Mesendoderm (in vitro differentiated cells): ENCODE measurements at regions not wholly inside any gene's neighbourhood (a gene's known extent, or its start where the extent isn't known, plus 50 kb on each side); places are given as distances from the start of the nearest gene placed in this dataset.
"Not testable (repeated sequence)": the region's sequence is repeated elsewhere in the genome, so short reads cannot be mapped to it uniquely, and the experiment has no call there.

Experiments used
- DNase-seq: peaks from one replicate; pipeline ENCODE4 v3.0.0; 2013
- H2AK5ac ChIP-seq: 2 replicates; pipeline ENCODE4 v1.6.1; 2013; ENCODE audit warnings: low read length, inconsistent platforms
- H2BK120ac ChIP-seq: 2 replicates; pipeline ENCODE4 v1.6.1; 2013; ENCODE audit warnings: low read depth, mild to moderate bottlenecking, low read length, moderate library complexity, mixed read lengths
- H2BK15ac ChIP-seq: replicated peaks from 2 replicates; pipeline ENCODE4 v1.6.1; 2013; ENCODE audit warnings: low read depth, mild to moderate bottlenecking, moderate library complexity
- H2BK5ac ChIP-seq: 2 replicates; pipeline ENCODE4 v1.6.1; 2013; ENCODE audit warnings: low read length, inconsistent platforms
- H3K18ac ChIP-seq: 2 replicates; pipeline ENCODE4 v1.6.1; 2013; ENCODE audit warnings: mild to moderate bottlenecking, low read length, mixed read lengths
- H3K23ac ChIP-seq: one replicate; pipeline ENCODE4 v1.6.1; 2013; ENCODE audit warnings: low read length
- H3K27ac ChIP-seq: 2 replicates; pipeline ENCODE4 v1.5.1; 2013; ENCODE audit warnings: low read depth, mild to moderate bottlenecking, inconsistent platforms, low read length, moderate library complexity
- H3K27me3 ChIP-seq: 2 replicates; pipeline ENCODE4 v1.6.1; 2013; ENCODE audit warnings: low read length, control low read depth, mild to moderate bottlenecking, inconsistent platforms; ENCODE audit not compliant: insufficient read depth, poor library complexity
- H3K36me3 ChIP-seq: 2 replicates; pipeline ENCODE4 v1.6.1; 2013; ENCODE audit warnings: low read length, inconsistent platforms; ENCODE audit not compliant: control insufficient read depth, insufficient read depth
- H3K4ac ChIP-seq: one replicate; pipeline ENCODE4 v1.6.1; 2013; ENCODE audit warnings: low read depth, mild to moderate bottlenecking, low read length, moderate library complexity
- H3K4me1 ChIP-seq: 2 replicates; pipeline ENCODE4 v1.6.1; 2013; ENCODE audit warnings: low read depth, low read length, inconsistent platforms; ENCODE audit not compliant: control insufficient read depth
- H3K4me2 ChIP-seq: 2 replicates; pipeline ENCODE4 v1.6.1; 2013; ENCODE audit warnings: low read length
- H3K4me3 ChIP-seq: 2 replicates; pipeline ENCODE4 v1.5.1; 2013; ENCODE audit warnings: mild to moderate bottlenecking, low read length
- H3K56ac ChIP-seq: one replicate; pipeline ENCODE4 v1.6.1; 2013; ENCODE audit warnings: low read length
- H3K79me1 ChIP-seq: 2 replicates; pipeline ENCODE4 v1.6.1; 2013; ENCODE audit warnings: low read length, inconsistent platforms
- H3K79me2 ChIP-seq: 2 replicates; pipeline ENCODE4 v1.6.1; 2013; ENCODE audit warnings: mild to moderate bottlenecking, low read length; ENCODE audit not compliant: control insufficient read depth, insufficient read depth
- H3K9ac ChIP-seq: 2 replicates; pipeline ENCODE4 v1.6.1; 2013; ENCODE audit warnings: low read length, inconsistent platforms
- H4K5ac ChIP-seq: one replicate; pipeline ENCODE4 v1.6.1; 2013; ENCODE audit warnings: low read length
- H4K8ac ChIP-seq: one replicate; pipeline ENCODE4 v1.6.1; 2013; ENCODE audit warnings: low read depth, mild to moderate bottlenecking, control low read depth, low read length, moderate library complexity
- WGBS: extraction: QIAGEN DNeasy Blood & Tissue Kit; methylation state at CpG from one replicate; pipeline ENCODE4 v1.1.7; 2013; ENCODE audit warnings: low lambda C conversion rate, missing lambda C conversion rate; ENCODE audit not compliant: insufficient coverage; ENCODE audit errors: extremely low coverage; 5-methylcytosine and 5-hydroxymethylcytosine counted together

DNA sequence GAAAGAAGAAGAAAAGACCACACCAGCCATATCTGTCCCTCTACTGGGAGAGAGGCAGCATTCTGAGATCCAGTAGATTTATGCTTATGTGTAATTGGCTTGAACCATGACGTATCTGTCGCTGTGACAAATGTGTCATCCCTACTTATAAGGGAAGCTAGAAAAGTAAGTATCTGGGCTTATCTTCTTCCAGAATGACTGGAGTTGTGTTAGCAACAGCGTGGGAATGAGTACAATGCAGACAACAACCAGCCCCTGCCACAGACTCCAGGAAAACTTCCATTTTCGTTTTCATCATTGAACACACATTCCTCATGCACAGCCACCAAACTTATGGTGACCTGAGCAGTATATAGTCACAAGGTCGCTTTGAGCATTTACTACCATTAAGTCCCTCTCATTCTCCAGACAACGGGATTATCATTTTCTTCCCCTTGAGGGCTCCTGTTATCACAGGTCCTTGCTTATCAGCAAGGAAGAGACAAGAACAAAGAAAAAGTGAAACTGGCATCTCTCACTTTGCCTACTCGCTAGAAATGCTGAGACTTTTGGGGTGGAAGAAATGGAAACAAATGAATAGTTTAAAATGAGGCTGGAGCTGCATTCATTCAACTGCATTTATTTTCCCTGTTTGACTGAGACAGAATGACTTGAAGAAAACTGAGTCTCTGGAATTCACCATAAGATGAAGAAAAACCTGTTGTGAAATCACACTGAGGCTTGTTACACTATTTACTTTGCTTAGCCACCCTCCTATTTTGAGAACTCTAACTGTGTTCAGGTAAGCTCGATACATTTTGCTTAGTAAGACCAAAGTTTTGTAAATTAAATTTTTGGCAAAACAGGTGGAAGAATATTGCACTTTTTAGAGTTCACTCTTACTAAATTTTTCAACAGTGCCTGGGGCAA is 149.3 kb upstream of the FOXQ1 start:
- no peak overlapping the region for H3K4me3 ChIP-seq
- H3K4me2 ChIP-seq, result no peak overlapping the region
- H3K18ac ChIP-seq, result no peak overlapping the region
- no peaks in the 10 kb centered on the region for H3K79me2 ChIP-seq
- no peak overlapping the region for H4K5ac ChIP-seq
- no peak overlapping the region for H3K56ac ChIP-seq
- no peak overlapping the region for H3K9ac ChIP-seq
- no peaks in the 10 kb centered on the region for H3K27me3 ChIP-seq
- H3K4me1 ChIP-seq, result peaks cover 6% of the 10 kb centered on the region
- H2BK15ac ChIP-seq, result no peak overlapping the region
- WGBS, result no CpG with 5 or more reads among the region's 8 CpGs
- H2BK5ac ChIP-seq, result no peak overlapping the region
- H3K23ac ChIP-seq, result no peak overlapping the region
- no peak overlapping the region for H3K27ac ChIP-seq
- H2BK120ac ChIP-seq, result no peak overlapping the region
- no peaks in the 10 kb centered on the region for H3K79me1 ChIP-seq
- DNase-seq, result peak; percentile 88
- no peak overlapping the region for H3K4ac ChIP-seq
- no peak overlapping the region for H4K8ac ChIP-seq
- H3K36me3 ChIP-seq, result no peaks in the 10 kb centered on the region
- no peak overlapping the region for H2AK5ac ChIP-seq

GRCh38 chr6:1156411-1156810 is 155.5 kb upstream of the FOXQ1 start:
- not testable (repeated sequence) for H3K79me1 ChIP-seq, H3K9ac ChIP-seq, H4K5ac ChIP-seq, H3K18ac ChIP-seq, H3K4ac ChIP-seq, H3K4me1 ChIP-seq, H2AK5ac ChIP-seq, H3K27ac ChIP-seq, H3K79me2 ChIP-seq, H3K36me3 ChIP-seq, H2BK120ac ChIP-seq, H2BK15ac ChIP-seq, H3K4me3 ChIP-seq, H2BK5ac ChIP-seq, H3K23ac ChIP-seq, H4K8ac ChIP-seq, H3K4me2 ChIP-seq, H3K27me3 ChIP-seq, H3K56ac ChIP-seq, DNase-seq
- WGBS, result no CpG with 5 or more reads among the region's 3 CpGs

- no peak overlapping the region for H2BK5ac ChIP-seq
- peak; percentile 14 for DNase-seq
- no peak overlapping the region for H2BK15ac ChIP-seq
- no peaks in the 10 kb centered on the region for H3K27me3 ChIP-seq
- no peaks in the 10 kb centered on the region for H3K79me2 ChIP-seq
- H2BK120ac ChIP-seq, result no peak overlapping the region
- no peak overlapping the region for H3K4me2 ChIP-seq
- H3K27ac ChIP-seq, result no peak overlapping the region
- H2AK5ac ChIP-seq, result no peak overlapping the region
- H3K4me1 ChIP-seq, result no peaks in the 10 kb centered on the region
- H3K79me1 ChIP-seq, result no peaks in the 10 kb centered on the region
- H3K4ac ChIP-seq, result no peak overlapping the region
- H3K4me3 ChIP-seq, result no peak overlapping the region
- no peak overlapping the region for H4K8ac ChIP-seq
- H3K23ac ChIP-seq, result no peak overlapping the region
- no peak overlapping the region for H3K56ac ChIP-seq
- H3K18ac ChIP-seq, result no peak overlapping the region
- no peaks in the 10 kb centered on the region for H3K36me3 ChIP-seq
- no peak overlapping the region for H3K9ac ChIP-seq
- no peak overlapping the region for H4K5ac ChIP-seq
Measured at GRCh38 chr6:1153696-1154245, 158.1 kb upstream of the FOXQ1 start.

DNA sequence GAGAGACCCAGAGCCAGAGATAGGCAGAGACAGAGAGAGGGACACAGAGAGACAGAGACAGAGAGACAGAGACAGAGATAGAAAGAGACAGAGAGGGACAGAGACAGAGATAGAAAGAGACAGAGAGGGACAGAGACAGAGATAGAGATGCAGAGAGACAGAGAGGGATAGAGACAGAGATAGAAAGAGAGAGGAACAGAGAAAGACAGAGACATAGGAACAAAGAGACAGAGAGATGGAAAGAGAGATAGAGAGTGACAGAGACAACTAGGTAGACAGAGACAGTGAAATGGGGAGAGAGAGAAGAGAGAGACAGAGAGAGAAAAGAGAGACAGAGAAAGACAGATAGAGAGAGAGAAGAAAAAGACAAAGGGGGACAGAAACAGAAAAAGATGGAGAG is 165.4 kb upstream of the FOXQ1 start:
- H3K23ac ChIP-seq, result no peak overlapping the region

DNA sequence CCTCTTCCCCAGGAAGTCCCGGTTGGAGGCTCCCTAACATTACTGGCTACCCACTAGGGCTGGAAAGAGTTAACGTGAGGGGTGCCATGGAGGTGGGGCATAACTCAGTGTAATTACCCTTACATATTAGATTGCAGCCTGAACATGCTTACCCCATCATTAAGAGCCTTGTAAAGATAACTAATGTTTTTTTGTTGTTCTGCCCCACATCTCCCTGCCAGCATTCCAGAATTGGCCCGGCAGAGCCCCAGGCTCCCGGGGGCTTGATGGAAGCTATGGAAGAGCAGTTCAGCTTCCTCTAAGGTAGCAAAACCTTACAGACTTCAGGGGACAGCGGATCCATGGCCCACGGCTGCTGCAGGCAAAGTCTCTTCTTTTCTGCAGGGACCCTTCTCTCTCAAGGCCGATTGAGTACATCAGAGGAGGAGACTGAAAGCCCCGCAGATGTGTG is 166.1 kb upstream of the FOXQ1 start:
- no peak for DNase-seq
- Histone ChIP-seq H3K27ac (no peak overlapping the region), H3K36me3 (no peaks in the 10 kb centered on the region), H2AK5ac (no peak overlapping the region), H2BK5ac (no peak overlapping the region), H3K27me3 (no peaks in the 10 kb centered on the region), H3K56ac (no peak overlapping the region), H3K4me2 (no peak overlapping the region), H2BK15ac (no peak overlapping the region), H3K4me3 (no peak overlapping the region), H4K8ac (no peak overlapping the region), H2BK120ac (no peak overlapping the region), H3K18ac (no peak overlapping the region), H4K5ac (no peak overlapping the region), H3K23ac (no peak overlapping the region), H3K4me1 (no peaks in the 10 kb centered on the region), H3K79me2 (no peaks in the 10 kb centered on the region), H3K9ac (no peak overlapping the region), H3K4ac (no peak overlapping the region), H3K79me1 (no peaks in the 10 kb centered on the region)
- WGBS, result no CpG with 5 or more reads among the region's 8 CpGs

More for the DNA sequence above, 165.4 kb upstream of the FOXQ1 start:
- no peaks in the 10 kb centered on the region for H3K79me1 ChIP-seq
- no peaks in the 10 kb centered on the region for H3K36me3 ChIP-seq
- no peak overlapping the region for H2BK15ac ChIP-seq
- H2BK120ac ChIP-seq, result no peak overlapping the region
- DNase-seq, result no peak
- no peak overlapping the region for H4K8ac ChIP-seq
- H3K79me2 ChIP-seq, result no peaks in the 10 kb centered on the region
- no peak overlapping the region for H3K4ac ChIP-seq
- no peak overlapping the region for H3K4me3 ChIP-seq
- H3K56ac ChIP-seq, result no peak overlapping the region
- no peak overlapping the region for H3K9ac ChIP-seq
- H3K4me2 ChIP-seq, result no peak overlapping the region
- no peak overlapping the region for H3K18ac ChIP-seq
- H3K27ac ChIP-seq, result no peak overlapping the region
- no peak overlapping the region for H4K5ac ChIP-seq
- no peak overlapping the region for H2BK5ac ChIP-seq
- H3K4me1 ChIP-seq, result no peaks in the 10 kb centered on the region
- H3K27me3 ChIP-seq, result no peaks in the 10 kb centered on the region
- H2AK5ac ChIP-seq, result no peak overlapping the region
